SU-DHL-6 (cell line): ENCODE measurements at regions not wholly inside any gene's neighbourhood (a gene's known extent, or its start where the extent isn't known, plus 50 kb on each side); places are given as distances from the start of the nearest gene placed in this dataset.

Experiments
- H2AFZ ChIP-seq: fragments of 200-600 bp; sonication (generic); 2 replicates; pipeline ENCODE4 v1.6.1; 2014; ENCODE audit warnings: low read depth, mild to moderate bottlenecking, moderate library complexity, mixed read lengths, antibody characterized with exemption, low read length; ENCODE audit not compliant: severe bottlenecking
- H3F3A ChIP-seq: fragments of 200-600 bp; shearing (Covaris generic); 2 replicates; pipeline ENCODE4 v1.6.0; 2016; ENCODE audit warnings: antibody characterized with exemption, mild to moderate bottlenecking; ENCODE audit not compliant: insufficient read depth
- H3K27ac ChIP-seq: fragments of 200-600 bp; sonication (generic); 2 replicates; pipeline ENCODE4 v1.5.1; 2016; ENCODE audit warnings: low read depth, mild to moderate bottlenecking, low read length, moderate library complexity, mixed read lengths
- H3K27me3 ChIP-seq: fragments of 200-600 bp; sonication (generic), shearing (Covaris generic); 2 replicates; pipeline ENCODE4 v1.6.0; 2014; ENCODE audit warnings: mild to moderate bottlenecking, low read length
- H3K36me3 ChIP-seq: fragments of 200-600 bp; sonication (generic); 2 replicates; pipeline ENCODE4 v1.6.1; 2014; ENCODE audit warnings: mild to moderate bottlenecking, low read length, mixed read lengths
- H3K4me2 ChIP-seq: fragments of 300-600, 200-600 bp; shearing (Covaris generic), sonication (generic); 2 replicates; pipeline ENCODE4 v1.6.0; 2014; ENCODE audit warnings: low read length, low read depth, mild to moderate bottlenecking; ENCODE audit not compliant: poor library complexity, severe bottlenecking
- H3K4me3 ChIP-seq: fragments of 200-600 bp; sonication (generic); 2 replicates; pipeline ENCODE4 v1.5.1; 2014; ENCODE audit warnings: antibody characterized with exemption, low read length, mild to moderate bottlenecking, mixed read lengths; ENCODE audit not compliant: insufficient read depth, poor library complexity, severe bottlenecking
- H3K79me2 ChIP-seq: fragments of 200-600 bp; sonication (generic); 2 replicates; pipeline ENCODE4 v1.6.1; 2014; ENCODE audit warnings: mild to moderate bottlenecking, low read length, moderate library complexity; ENCODE audit not compliant: insufficient read depth
- H3K9ac ChIP-seq: fragments of 200-600 bp; sonication (generic); 2 replicates; pipeline ENCODE4 v1.7.0; 2014; ENCODE audit warnings: mild to moderate bottlenecking, low read length
- H3K9me2 ChIP-seq: fragments of 200-600 bp; sonication (generic); replicated peaks from 2 replicates; pipeline ENCODE4 v1.6.1; 2014; ENCODE audit warnings: low read length; ENCODE audit not compliant: insufficient read depth
- H3K9me3 ChIP-seq: fragments of 200-600 bp; sonication (generic); 2 replicates; pipeline ENCODE4 v1.6.1; 2014; ENCODE audit warnings: low read length, mixed read lengths; ENCODE audit not compliant: insufficient read depth
- H4K20me1 ChIP-seq: fragments of 200-600 bp; sonication (generic); 2 replicates; pipeline ENCODE4 v1.6.1; 2014; ENCODE audit warnings: low read depth, mild to moderate bottlenecking, antibody characterized with exemption, low read length, moderate library complexity, mixed read lengths
- CTCF ChIP-seq: fragments of 200-600 bp; sonication (generic); IDR thresholded peaks from one replicate; pipeline ENCODE4 v1.5.1; 2017; ENCODE audit warnings: antibody characterized with exemption, mild to moderate bottlenecking, low read length, moderate library complexity; ENCODE audit not compliant: insufficient read depth, poor library complexity, severe bottlenecking
- EZH2phosphoT487 ChIP-seq: fragments of 200-600 bp; sonication (generic), shearing (Covaris generic); conservative IDR thresholded peaks from 2 replicates; pipeline ENCODE4 v1.6.1; 2018; ENCODE audit warnings: mild to moderate bottlenecking, antibody characterized with exemption, low read length, moderate library complexity, mixed read lengths

DNA sequence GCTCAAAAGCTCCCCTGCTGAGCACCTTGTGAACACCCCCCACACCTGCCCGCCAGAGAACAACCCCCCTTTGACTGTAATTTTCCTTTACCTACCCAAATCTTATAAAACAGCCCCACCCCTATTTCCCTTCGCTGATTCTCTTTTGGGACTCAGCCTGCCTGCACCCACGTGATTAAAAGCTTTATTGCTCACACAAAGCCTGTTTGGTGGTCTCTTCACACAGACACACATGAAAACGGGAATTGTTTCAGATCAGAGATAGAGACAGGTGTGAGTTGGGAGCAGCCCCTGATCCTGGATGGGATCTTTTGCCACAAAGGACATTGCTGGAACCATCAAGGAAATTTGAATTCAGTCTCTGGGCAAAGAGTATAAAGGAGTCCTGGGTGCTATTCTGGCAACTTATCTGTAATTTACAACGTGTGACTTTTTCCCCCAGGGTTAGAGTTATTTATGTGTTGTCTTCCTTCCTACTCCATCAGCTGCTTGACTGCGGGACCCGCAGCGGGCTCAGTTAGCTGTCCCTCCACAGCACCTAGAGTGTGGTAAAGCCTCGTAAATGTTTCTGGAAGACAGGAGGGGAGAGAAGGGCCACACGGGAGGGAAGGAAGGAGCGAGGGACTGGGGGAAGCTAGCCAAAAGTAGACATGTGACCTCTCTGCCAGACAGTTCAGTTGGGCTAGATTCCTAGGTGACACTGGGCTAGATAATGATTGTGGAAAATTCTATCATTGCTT lies 437.0 kb downstream of the ZNF608 start:
- Histone ChIP-seq H3K9me3 (no peaks in the 10 kb centered on the region), H2AFZ (no peak overlapping the region), H3K9me2 (no peaks in the 10 kb centered on the region), H3K9ac (no peak overlapping the region), H3F3A (no peaks in the 10 kb centered on the region), H3K4me2 (no peak overlapping the region), H3K27me3 (no peaks in the 10 kb centered on the region), H3K79me2 (no peaks in the 10 kb centered on the region), H3K36me3 (no peaks in the 10 kb centered on the region), H3K4me3 (no peak overlapping the region), H3K27ac (no peak overlapping the region), H4K20me1 (no peaks in the 10 kb centered on the region)
- TF ChIP-seq CTCF (no peak), EZH2phosphoT487 (no peak)

DNA sequence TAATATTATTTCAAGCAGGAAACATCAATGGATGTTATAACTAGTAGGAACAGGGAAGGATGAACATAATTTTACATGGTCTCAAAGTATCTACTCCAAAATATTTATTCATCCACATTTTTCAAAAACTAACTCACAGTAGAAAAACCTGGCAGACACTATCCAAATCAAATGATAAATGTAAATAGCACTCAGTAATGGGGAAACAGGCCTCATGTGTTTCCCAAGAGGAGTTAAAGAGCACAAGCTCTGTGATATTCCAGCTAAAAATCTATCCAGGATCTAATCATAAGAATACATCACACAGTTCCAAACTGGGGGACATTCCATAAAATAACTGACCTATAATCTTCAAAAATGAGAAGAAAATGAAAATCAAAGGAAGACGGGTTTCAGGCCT lies 443.1 kb downstream of the ZNF608 start:
- Histone ChIP-seq H3K27ac (no peak overlapping the region), H3K9me3 (no peaks in the 10 kb centered on the region), H3K79me2 (no peaks in the 10 kb centered on the region), H3F3A (no peaks in the 10 kb centered on the region), H3K4me3 (no peak overlapping the region), H2AFZ (no peak overlapping the region), H3K9ac (no peak overlapping the region), H3K27me3 (no peaks in the 10 kb centered on the region), H3K4me2 (no peak overlapping the region), H3K36me3 (no peaks in the 10 kb centered on the region), H4K20me1 (no peaks in the 10 kb centered on the region), H3K9me2 (no peaks in the 10 kb centered on the region)
- TF ChIP-seq EZH2phosphoT487, result no peak
- TF ChIP-seq CTCF, result no peak

GRCh38 chr5:124302533-124302932 lies 443.9 kb downstream of the ZNF608 start:
- no peak overlapping the region for H2AFZ ChIP-seq
- no peaks in the 10 kb centered on the region for H3K79me2 ChIP-seq
- no peaks in the 10 kb centered on the region for H3K36me3 ChIP-seq
- TF ChIP-seq CTCF (no peak), EZH2phosphoT487 (no peak)
- H3K27me3 ChIP-seq, result no peaks in the 10 kb centered on the region
- no peak overlapping the region for H3K4me2 ChIP-seq
- H3K9me2 ChIP-seq, result no peaks in the 10 kb centered on the region
- H3F3A ChIP-seq, result no peaks in the 10 kb centered on the region
- H3K9me3 ChIP-seq, result no peaks in the 10 kb centered on the region
- H3K4me3 ChIP-seq, result no peak overlapping the region
- H4K20me1 ChIP-seq, result no peaks in the 10 kb centered on the region
- no peak overlapping the region for H3K27ac ChIP-seq
- no peak overlapping the region for H3K9ac ChIP-seq
